Lung (tissue), 11 donors: ENCODE measurements at regions not wholly inside any gene's neighbourhood (a gene's known extent, or its start where the extent isn't known, plus 50 kb on each side); places are given as distances from the start of the nearest gene placed in this dataset.

Source experiments
- ATAC-seq: fragments of 200-7000 bp; cut with Tn5 transposase; one replicate; pipeline ENCODE4 v1.9.1; 2020; ENCODE audit warnings: moderate number of reproducible peaks; ENCODE audit not compliant: insufficient read depth, low FRiP score
- DNase-seq, 3 donors: peaks; one replicate each; pipeline ENCODE4 v3.0.0-alpha.2; 2013 to 2017
- H3K27ac ChIP-seq, 2 donors: one replicate each; pipeline ENCODE4 v1.5.1; 2013; ENCODE audit warnings: mild to moderate bottlenecking in 2 of 2, moderate library complexity in 2 of 2, control low read depth in 1 of 2, inconsistent platforms in 1 of 2, low read depth in 1 of 2, low read length in 1 of 2
- H3K27me3 ChIP-seq, 3 donors: one replicate each; pipeline ENCODE4 v1.5.1; 2013; ENCODE audit warnings: low read length in 2 of 3; ENCODE audit not compliant: control insufficient read depth in 3 of 3, insufficient read depth in 3 of 3
- H3K36me3 ChIP-seq, 4 donors: one replicate each; pipeline ENCODE4 v1.5.1; 2013; ENCODE audit warnings: low read length in 4 of 4, mild to moderate bottlenecking in 1 of 4, moderate library complexity in 1 of 4; ENCODE audit not compliant: control insufficient read depth in 4 of 4, insufficient read depth in 4 of 4
- H3K4me1 ChIP-seq, 5 donors: one replicate each; pipeline ENCODE4 v1.5.1; 2013; ENCODE audit warnings: low read length in 5 of 5, mild to moderate bottlenecking in 2 of 5, moderate library complexity in 1 of 5; ENCODE audit not compliant: control insufficient read depth in 5 of 5, insufficient read depth in 5 of 5
- H3K4me3 ChIP-seq: one replicate; pipeline ENCODE4 v1.5.1; 2013; ENCODE audit warnings: mild to moderate bottlenecking, control low read depth, moderate library complexity
- H3K9ac ChIP-seq, 2 donors: one replicate each; pipeline ENCODE4 v1.5.1; 2013; ENCODE audit warnings: low read length in 2 of 2, control low read depth in 1 of 2; ENCODE audit not compliant: insufficient read depth in 1 of 2
- H3K9me3 ChIP-seq, 4 donors: one replicate each; pipeline ENCODE4 v1.5.1; 2013; ENCODE audit warnings: low read length in 3 of 4, mild to moderate bottlenecking in 1 of 4, moderate library complexity in 1 of 4; ENCODE audit not compliant: control insufficient read depth in 4 of 4, insufficient read depth in 3 of 4
- CTCF ChIP-seq: IDR thresholded peaks from 2 replicates; pipeline ENCODE4 v1.5.1; 2012; ENCODE audit warnings: mild to moderate bottlenecking; ENCODE audit errors: control extremely low read depth, extremely low read depth
- WGBS, 2 donors: extraction: QIAGEN DNeasy Blood & Tissue Kit; methylation state at CpG; one replicate each; pipeline ENCODE4 v1.1.7; 2013; 5-methylcytosine and 5-hydroxymethylcytosine counted together
- donor health status: control.
- donor health status: control.
- donor health status: Bipolar disorder and iron deficiency.
- donor health status: healthy.
- donor health status: DM: yes; HTN: yes; CAD: no.

GRCh38 chr3:124260206-124260915, 268.4 kb upstream of the ROPN1 start:
- Histone ChIP-seq H3K36me3 (no peaks in the 10 kb centered on the region), H3K4me3 (no peak overlapping the region), H3K27me3 (no peaks in the 10 kb centered on the region), H3K4me1 (peaks cover 2 to 61% (median 13%) of the 10 kb centered on the region in 5 donors), H3K9ac (no peak overlapping the region), H3K27ac (no peak overlapping the region), H3K9me3 (no peaks in the 10 kb centered on the region)
- TF ChIP-seq CTCF: no peak
- peak; percentile 83 for ATAC-seq
- DNase-seq: no peak
- WGBS, 2 donors: 88 to 91% methylated on average over 1 of the region's 1 CpG

- 75 to 88% methylated on average over 2 of the region's 2 CpGs for WGBS, 2 donors
- TF ChIP-seq CTCF: no peak
- no peak overlapping the region for H3K9ac ChIP-seq
- H3K9me3 ChIP-seq: no peaks in the 10 kb centered on the region
- H3K4me3 ChIP-seq: no peak overlapping the region
- ATAC-seq (no peak), DNase-seq (peak in 1 of 3 donors; percentile 59)
- H3K27me3 ChIP-seq: no peaks in the 10 kb centered on the region
- no peaks in the 10 kb centered on the region for H3K36me3 ChIP-seq
- peaks cover 2 to 59% (median 13%) of the 10 kb centered on the region in 5 donors for H3K4me1 ChIP-seq
- H3K27ac ChIP-seq: no peak overlapping the region
These were observed 269.4 kb upstream of the ROPN1 start for GRCh38 chr3:124261306-124261705.

GRCh38 chr3:124263168-124263567, 271.2 kb upstream of the ROPN1 start:
- H3K9ac ChIP-seq: no peak overlapping the region
- H3K4me1 ChIP-seq: peaks cover 3 to 59% (median 11%) of the 10 kb centered on the region in 5 donors
- no peak for ATAC-seq
- no peaks in the 10 kb centered on the region for H3K9me3 ChIP-seq
- 56 to 57% methylated on average over 4 of the region's 4 CpGs for WGBS, 2 donors
- TF ChIP-seq CTCF: no peak
- H3K36me3 ChIP-seq: no peaks in the 10 kb centered on the region
- H3K4me3 ChIP-seq: no peak overlapping the region
- DNase-seq: peak; percentile 80 to 99 (median 97)
- H3K27ac ChIP-seq: no peak overlapping the region
- H3K27me3 ChIP-seq: no peaks in the 10 kb centered on the region
